ENCODE measurements at regions not wholly inside any gene's neighbourhood (a gene's known extent, or its start where the extent isn't known, plus 50 kb on each side); places are given as distances from the start of the nearest gene placed in this dataset.
A peak's percentile ranks its signal among the peaks of the same experiment; 100 is the strongest.

DNA sequence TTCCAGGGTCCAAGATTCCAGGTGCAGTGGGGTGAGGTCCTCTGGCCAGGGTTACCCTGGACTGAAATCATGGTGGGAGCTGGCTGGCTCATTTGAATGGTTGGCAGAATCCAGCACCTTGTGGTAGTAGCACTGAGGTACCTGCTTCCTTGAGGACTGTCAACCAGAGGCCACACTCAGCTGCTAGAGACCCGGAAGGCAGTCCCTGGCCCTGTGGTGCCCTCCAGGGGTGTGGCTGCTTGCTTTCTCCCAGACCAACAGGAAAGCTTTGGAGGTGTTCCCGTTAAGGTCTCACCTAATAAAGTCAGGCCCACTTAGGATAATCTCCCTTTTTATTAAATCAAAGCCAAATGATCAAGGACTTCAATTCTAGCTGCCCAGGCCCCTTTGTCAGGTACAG, 107.7 kb upstream of the GDF10 start:
- Mint-ChIP-seq H3K4me1 (ENCODE audit: low read depth) (peaks cover 23% of the 10 kb centered on the region), H3K27me3 (no peaks in the 10 kb centered on the region), H3K9me3 (peaks cover 7% of the 10 kb centered on the region), H3K36me3 (ENCODE audit: low read depth) (peaks cover 2% of the 10 kb centered on the region), H3K4me3 (no peak overlapping the region), H3K27ac (no peak overlapping the region)
- DNase-seq = no peak
- TF ChIP-seq, protein P1, sequence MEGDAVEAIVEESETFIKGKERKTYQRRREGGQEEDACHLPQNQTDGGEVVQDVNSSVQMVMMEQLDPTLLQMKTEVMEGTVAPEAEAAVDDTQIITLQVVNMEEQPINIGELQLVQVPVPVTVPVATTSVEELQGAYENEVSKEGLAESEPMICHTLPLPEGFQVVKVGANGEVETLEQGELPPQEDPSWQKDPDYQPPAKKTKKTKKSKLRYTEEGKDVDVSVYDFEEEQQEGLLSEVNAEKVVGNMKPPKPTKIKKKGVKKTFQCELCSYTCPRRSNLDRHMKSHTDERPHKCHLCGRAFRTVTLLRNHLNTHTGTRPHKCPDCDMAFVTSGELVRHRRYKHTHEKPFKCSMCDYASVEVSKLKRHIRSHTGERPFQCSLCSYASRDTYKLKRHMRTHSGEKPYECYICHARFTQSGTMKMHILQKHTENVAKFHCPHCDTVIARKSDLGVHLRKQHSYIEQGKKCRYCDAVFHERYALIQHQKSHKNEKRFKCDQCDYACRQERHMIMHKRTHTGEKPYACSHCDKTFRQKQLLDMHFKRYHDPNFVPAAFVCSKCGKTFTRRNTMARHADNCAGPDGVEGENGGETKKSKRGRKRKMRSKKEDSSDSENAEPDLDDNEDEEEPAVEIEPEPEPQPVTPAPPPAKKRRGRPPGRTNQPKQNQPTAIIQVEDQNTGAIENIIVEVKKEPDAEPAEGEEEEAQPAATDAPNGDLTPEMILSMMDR (IDR thresholded peaks at IDR 0.05) = no peak
- POLR2A ChIA-PET = interaction anchor here (0.9 to 1.3 kb wide), 2 partner anchors 15 to 20 kb away, joined by 3 read pairs; no protein-coding TSS in a partner anchor
- CTCF ChIA-PET = interaction anchor here (0.9 to 2.1 kb wide), 3 partner anchors 10 to 144 kb away, joined by 3 to 10 read pairs (median 3); no protein-coding TSS in a partner anchor
- intact Hi-C loops (cut with micrococcal nuclease) = no loop called here
- ATAC-seq = no peak

DNA sequence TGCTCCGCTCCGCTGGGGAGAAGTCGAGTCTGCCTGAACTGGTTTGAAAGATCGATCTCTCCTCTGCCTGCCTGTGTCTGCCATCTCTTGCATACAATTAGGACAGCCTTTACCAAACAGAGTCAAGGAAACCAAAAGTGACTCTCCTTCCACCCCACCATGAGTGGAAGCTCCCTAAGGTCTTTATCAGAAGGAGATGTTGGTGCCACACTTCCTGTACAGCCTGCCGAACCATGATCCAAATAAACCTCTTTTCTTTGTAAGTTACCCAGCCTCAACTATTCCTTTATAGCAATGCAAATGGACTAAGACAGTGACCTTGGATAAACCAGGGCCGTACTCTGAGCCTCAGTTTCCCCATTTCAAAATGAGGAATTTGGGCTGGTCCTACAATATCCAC, 106.3 kb upstream of the GDF10 start:
- DNase-seq (no peak), ATAC-seq (peak; percentile 35)
- TF ChIP-seq, protein P1 (IDR thresholded peaks at IDR 0.05) = no peak
- Mint-ChIP-seq H3K27me3 (no peaks in the 10 kb centered on the region), H3K27ac (peak overlapping the region; percentile 39), H3K9me3 (peaks cover 7% of the 10 kb centered on the region), H3K36me3 (ENCODE audit: low read depth) (peaks cover 2% of the 10 kb centered on the region), H3K4me1 (ENCODE audit: low read depth) (peaks cover 20% of the 10 kb centered on the region), H3K4me3 (no peak overlapping the region)
- ChIA-PET CTCF (interaction anchor here (1.7 kb wide), 1 partner anchor 8 kb away, joined by 3 read pairs; no protein-coding TSS in a partner anchor), POLR2A (no interaction called here)
- intact Hi-C loops (cut with micrococcal nuclease) = no loop called here

DNA sequence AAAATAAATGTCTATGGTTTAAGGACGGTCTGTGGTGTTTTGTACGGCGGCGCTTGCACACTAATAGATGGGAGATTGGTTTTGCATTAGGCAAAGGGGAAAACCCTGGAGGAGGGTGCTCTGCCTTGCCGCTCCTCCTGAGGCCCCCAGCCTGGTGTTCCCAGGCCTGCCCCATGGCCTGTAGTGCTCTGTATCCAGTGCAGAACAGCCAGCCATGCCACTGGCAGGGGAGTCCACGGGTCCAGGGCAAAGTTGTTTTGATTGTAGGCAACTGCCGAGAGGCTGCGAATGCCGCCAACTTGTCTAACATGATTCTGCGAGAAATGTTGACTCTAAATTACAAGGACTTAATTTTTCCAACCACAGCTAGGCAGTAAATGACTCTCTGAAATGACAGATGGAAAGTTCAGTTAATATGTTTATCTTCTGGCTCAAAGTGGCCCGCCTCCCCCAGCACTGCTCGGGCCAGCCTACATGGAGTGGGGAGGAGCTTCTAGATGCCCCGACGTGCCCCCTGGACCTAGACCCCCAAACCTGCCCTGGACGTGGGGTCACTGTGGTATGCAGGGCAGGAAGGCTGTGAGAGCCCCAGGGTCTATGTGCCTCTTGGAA, 104.6 kb upstream of the GDF10 start:
- ChIA-PET CTCF (no interaction called here), POLR2A (no interaction called here)
- Mint-ChIP-seq H3K4me3 (no peak overlapping the region), H3K27ac (peak overlapping the region; percentile 80), H3K4me1 (ENCODE audit: low read depth) (peaks cover 20% of the 10 kb centered on the region), H3K36me3 (ENCODE audit: low read depth) (peaks cover 2% of the 10 kb centered on the region), H3K27me3 (no peaks in the 10 kb centered on the region), H3K9me3 (peaks cover 7% of the 10 kb centered on the region)
- intact Hi-C loops (cut with micrococcal nuclease) = no loop called here
- DNase-seq (peak; percentile 63), ATAC-seq (peak; percentile 86)
- TF ChIP-seq, protein P1 (IDR thresholded peaks at IDR 0.05) = no peak

DNA sequence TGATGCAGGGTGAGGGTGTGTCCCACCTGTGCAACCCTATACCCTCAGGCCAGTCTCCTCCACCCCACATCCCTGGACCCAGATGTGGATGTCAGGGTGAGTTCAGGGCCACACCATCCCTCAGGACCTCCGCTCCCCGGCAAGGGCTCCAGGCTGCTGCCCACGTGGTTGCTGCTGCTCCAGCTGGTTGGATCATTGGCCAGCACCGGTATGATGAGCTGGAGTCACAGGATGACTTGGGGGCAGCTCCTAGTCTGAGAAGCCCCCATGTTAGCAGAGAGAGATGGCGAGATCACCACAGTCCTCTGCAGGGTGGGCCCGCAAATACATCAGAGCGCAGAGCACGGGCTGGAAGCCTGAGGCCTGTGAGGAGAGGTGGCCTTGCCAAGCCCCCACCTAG, 103.3 kb upstream of the GDF10 start:
- Mint-ChIP-seq H3K9me3 (peaks cover 8% of the 10 kb centered on the region), H3K4me3 (no peak overlapping the region), H3K4me1 (ENCODE audit: low read depth) (peaks cover 20% of the 10 kb centered on the region), H3K27ac (peak overlapping the region; percentile 20), H3K27me3 (no peaks in the 10 kb centered on the region), H3K36me3 (ENCODE audit: low read depth) (peaks cover 2% of the 10 kb centered on the region)
- TF ChIP-seq, protein P1 (IDR thresholded peaks at IDR 0.05) = no peak
- no peak for DNase-seq
- ChIA-PET CTCF (no interaction called here), POLR2A (no interaction called here)
- intact Hi-C loops (cut with micrococcal nuclease) = no loop called here
- ATAC-seq = no peak

DNA sequence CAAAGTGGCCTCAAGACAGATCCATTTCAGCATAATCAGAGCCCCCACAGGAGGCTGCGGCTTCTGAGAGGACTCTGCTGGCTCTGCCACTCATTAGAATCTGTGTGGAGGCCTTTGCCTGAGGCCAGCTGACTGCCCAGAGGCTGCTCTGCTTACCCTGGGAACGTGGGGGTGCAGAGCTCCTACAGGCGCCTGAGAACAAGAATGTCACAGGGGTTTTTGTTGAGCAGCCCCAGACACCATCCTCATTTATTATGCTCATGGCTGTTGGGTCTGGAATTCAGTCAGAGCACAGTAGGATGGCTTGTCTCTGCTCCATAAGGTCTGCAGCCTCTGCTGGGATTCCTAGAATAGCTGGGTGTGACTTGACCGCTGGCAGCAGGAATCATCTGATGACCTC, 101.8 kb upstream of the GDF10 start:
- ATAC-seq (no peak), DNase-seq (no peak)
- Mint-ChIP-seq H3K4me3 (no peak overlapping the region), H3K27me3 (no peaks in the 10 kb centered on the region), H3K9me3 (peaks cover 12% of the 10 kb centered on the region), H3K27ac (no peak overlapping the region), H3K36me3 (ENCODE audit: low read depth) (peaks cover 2% of the 10 kb centered on the region), H3K4me1 (ENCODE audit: low read depth) (peaks cover 21% of the 10 kb centered on the region)
- CTCF ChIA-PET = no interaction called here
- POLR2A ChIA-PET = no interaction called here
- TF ChIP-seq, protein P1 (IDR thresholded peaks at IDR 0.05) = no peak
- intact Hi-C loops (cut with micrococcal nuclease) = no loop called here

Data from activated CD8-positive, alpha-beta T cell treated with anti-CD3 and anti-CD28 coated beads for 36 hours (primary cell).